Panc1 (cell line): ENCODE measurements at regions not wholly inside any gene's neighbourhood (a gene's known extent, or its start where the extent isn't known, plus 50 kb on each side); places are given as distances from the start of the nearest gene placed in this dataset.

ENCODE experiments used
- POLR2AphosphoS5 ChIP-seq: IDR thresholded peaks from 2 replicates; pipeline ENCODE4 v1.6.1; 2012; ENCODE audit warnings: mild to moderate bottlenecking, low read depth, low read length, moderate library complexity
- TF ChIP-seq, protein P1 (sequence below): fragments of 450-650 bp; IDR thresholded peaks from 2 replicates; pipeline ENCODE4 v1.5.1; 2017; ENCODE audit warnings: mild to moderate bottlenecking
- TF ChIP-seq, protein P2 (sequence below), 2 experiments: IDR thresholded peaks; 2 replicates each; pipeline ENCODE4 v1.6.1; 2011 to 2012; ENCODE audit warnings: low read depth in 2 of 2, control low read depth in 1 of 2, low read length in 1 of 2, mild to moderate bottlenecking in 1 of 2, moderate library complexity in 1 of 2; ENCODE audit not compliant: insufficient read depth in 1 of 2

DNA sequence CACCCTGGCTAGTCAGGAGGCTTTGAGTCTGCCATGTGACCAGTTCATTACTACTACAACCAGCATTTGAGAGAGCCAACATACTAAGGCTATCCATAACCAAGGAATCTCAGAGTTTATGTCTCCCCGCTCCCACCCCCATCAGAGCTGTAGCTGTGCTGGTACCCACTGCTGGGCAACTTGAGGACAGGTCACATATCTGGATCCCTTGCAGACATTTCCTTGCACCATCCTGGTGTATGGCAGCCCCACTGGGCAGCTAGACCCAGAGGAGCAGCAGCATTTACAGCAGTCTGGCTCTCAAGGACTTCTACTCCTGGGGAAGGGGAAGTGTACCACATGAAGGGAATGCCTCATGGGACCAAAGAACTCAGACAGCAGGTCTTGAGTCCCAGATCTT is 160.8 kb upstream of the ST8SIA2 start:
- TF ChIP-seq POLR2AphosphoS5: no peak
- TF ChIP-seq, protein P1, sequence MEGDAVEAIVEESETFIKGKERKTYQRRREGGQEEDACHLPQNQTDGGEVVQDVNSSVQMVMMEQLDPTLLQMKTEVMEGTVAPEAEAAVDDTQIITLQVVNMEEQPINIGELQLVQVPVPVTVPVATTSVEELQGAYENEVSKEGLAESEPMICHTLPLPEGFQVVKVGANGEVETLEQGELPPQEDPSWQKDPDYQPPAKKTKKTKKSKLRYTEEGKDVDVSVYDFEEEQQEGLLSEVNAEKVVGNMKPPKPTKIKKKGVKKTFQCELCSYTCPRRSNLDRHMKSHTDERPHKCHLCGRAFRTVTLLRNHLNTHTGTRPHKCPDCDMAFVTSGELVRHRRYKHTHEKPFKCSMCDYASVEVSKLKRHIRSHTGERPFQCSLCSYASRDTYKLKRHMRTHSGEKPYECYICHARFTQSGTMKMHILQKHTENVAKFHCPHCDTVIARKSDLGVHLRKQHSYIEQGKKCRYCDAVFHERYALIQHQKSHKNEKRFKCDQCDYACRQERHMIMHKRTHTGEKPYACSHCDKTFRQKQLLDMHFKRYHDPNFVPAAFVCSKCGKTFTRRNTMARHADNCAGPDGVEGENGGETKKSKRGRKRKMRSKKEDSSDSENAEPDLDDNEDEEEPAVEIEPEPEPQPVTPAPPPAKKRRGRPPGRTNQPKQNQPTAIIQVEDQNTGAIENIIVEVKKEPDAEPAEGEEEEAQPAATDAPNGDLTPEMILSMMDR: no peak
- TF ChIP-seq, protein P2, sequence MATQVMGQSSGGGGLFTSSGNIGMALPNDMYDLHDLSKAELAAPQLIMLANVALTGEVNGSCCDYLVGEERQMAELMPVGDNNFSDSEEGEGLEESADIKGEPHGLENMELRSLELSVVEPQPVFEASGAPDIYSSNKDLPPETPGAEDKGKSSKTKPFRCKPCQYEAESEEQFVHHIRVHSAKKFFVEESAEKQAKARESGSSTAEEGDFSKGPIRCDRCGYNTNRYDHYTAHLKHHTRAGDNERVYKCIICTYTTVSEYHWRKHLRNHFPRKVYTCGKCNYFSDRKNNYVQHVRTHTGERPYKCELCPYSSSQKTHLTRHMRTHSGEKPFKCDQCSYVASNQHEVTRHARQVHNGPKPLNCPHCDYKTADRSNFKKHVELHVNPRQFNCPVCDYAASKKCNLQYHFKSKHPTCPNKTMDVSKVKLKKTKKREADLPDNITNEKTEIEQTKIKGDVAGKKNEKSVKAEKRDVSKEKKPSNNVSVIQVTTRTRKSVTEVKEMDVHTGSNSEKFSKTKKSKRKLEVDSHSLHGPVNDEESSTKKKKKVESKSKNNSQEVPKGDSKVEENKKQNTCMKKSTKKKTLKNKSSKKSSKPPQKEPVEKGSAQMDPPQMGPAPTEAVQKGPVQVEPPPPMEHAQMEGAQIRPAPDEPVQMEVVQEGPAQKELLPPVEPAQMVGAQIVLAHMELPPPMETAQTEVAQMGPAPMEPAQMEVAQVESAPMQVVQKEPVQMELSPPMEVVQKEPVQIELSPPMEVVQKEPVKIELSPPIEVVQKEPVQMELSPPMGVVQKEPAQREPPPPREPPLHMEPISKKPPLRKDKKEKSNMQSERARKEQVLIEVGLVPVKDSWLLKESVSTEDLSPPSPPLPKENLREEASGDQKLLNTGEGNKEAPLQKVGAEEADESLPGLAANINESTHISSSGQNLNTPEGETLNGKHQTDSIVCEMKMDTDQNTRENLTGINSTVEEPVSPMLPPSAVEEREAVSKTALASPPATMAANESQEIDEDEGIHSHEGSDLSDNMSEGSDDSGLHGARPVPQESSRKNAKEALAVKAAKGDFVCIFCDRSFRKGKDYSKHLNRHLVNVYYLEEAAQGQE (IDR thresholded peaks at IDR 0.05; ENCODE audit: insufficient read depth in 1 of 2, low read depth in 2 of 2, low read length in 1 of 2): no peak
